AG04450 (cell line): ENCODE measurements at regions not wholly inside any gene's neighbourhood (a gene's known extent, or its start where the extent isn't known, plus 50 kb on each side); places are given as distances from the start of the nearest gene placed in this dataset.

Experiments
- CTCF ChIA-PET: fragments of 300-600, 350-600 bp; formaldehyde crosslinking; extraction: SDS; loops from one replicate; lab custom pipeline; 2022; ENCODE audit warnings: antibody characterized with exemption, inconsistent platforms; lab: Charles Lee
- POLR2A ChIA-PET: fragments of 350-600 bp; formaldehyde crosslinking; extraction: SDS; loops from one replicate; lab custom pipeline; 2021; ENCODE audit warnings: antibody characterized with exemption, inconsistent platforms; lab: Yijun Ruan, JAX
- DNase-seq: peaks from one replicate; pipeline ENCODE4 v3.0.0-alpha.2; 2011; ENCODE audit warnings: low read depth, low spot score
- H3K27ac ChIP-seq: one replicate; pipeline ENCODE4 v1.5.1; 2012; ENCODE audit warnings: low read depth, low read length, control low read depth
- H3K27me3 ChIP-seq: one replicate; pipeline ENCODE4 v1.6.0; 2012; ENCODE audit warnings: low read length; ENCODE audit not compliant: control insufficient read depth, insufficient read depth
- H3K4me3 ChIP-seq: 2 replicates; pipeline ENCODE4 v1.5.1; 2011; ENCODE audit warnings: mild to moderate bottlenecking, low read depth, low read length, control low read depth
- H3K9me3 ChIP-seq: 2 replicates; pipeline ENCODE4 v1.5.1; 2012; ENCODE audit warnings: low read length; ENCODE audit not compliant: control insufficient read depth, insufficient read depth
- TF ChIP-seq, protein P1 (sequence below): IDR thresholded peaks from 2 replicates; pipeline ENCODE4 v1.5.1; 2011; ENCODE audit warnings: low read depth, low read length, control low read depth, inconsistent platforms

GRCh38 chr1:113231866-113232265 lies 158.4 kb upstream of the MAGI3 start:
- peaks cover 15% of the 10 kb centered on the region for H3K27me3 ChIP-seq
- H3K9me3 ChIP-seq = no peaks in the 10 kb centered on the region; the same call in 1 of the 2 replicates
- ChIA-PET POLR2A (no interaction called here), CTCF (no interaction called here)
- H3K27ac ChIP-seq = no peak overlapping the region
- no peak for DNase-seq
- no peak overlapping the region for H3K4me3 ChIP-seq
- TF ChIP-seq, protein P1, sequence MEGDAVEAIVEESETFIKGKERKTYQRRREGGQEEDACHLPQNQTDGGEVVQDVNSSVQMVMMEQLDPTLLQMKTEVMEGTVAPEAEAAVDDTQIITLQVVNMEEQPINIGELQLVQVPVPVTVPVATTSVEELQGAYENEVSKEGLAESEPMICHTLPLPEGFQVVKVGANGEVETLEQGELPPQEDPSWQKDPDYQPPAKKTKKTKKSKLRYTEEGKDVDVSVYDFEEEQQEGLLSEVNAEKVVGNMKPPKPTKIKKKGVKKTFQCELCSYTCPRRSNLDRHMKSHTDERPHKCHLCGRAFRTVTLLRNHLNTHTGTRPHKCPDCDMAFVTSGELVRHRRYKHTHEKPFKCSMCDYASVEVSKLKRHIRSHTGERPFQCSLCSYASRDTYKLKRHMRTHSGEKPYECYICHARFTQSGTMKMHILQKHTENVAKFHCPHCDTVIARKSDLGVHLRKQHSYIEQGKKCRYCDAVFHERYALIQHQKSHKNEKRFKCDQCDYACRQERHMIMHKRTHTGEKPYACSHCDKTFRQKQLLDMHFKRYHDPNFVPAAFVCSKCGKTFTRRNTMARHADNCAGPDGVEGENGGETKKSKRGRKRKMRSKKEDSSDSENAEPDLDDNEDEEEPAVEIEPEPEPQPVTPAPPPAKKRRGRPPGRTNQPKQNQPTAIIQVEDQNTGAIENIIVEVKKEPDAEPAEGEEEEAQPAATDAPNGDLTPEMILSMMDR = no peak

DNA sequence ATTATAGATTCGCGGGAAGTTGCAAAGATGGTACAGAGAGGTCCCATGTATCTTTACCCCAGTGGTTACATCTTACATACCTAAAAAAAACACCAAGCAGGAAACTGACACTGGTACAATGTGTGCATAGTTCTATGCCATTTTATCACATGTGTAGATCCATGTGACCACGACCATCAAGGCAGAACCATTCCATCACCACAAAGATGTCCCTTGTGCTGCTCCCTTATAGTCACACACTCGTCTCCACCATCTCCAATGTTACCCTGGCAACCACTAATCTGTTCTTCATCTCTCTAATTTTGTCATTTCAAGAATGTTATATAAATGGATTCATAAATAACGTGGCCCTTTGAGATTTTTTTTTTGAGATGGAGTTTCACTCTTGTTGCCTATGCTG lies 156.9 kb upstream of the MAGI3 start:
- ChIA-PET CTCF (no interaction called here), POLR2A (no interaction called here)
- peaks cover 12% of the 10 kb centered on the region for H3K27me3 ChIP-seq

DNA sequence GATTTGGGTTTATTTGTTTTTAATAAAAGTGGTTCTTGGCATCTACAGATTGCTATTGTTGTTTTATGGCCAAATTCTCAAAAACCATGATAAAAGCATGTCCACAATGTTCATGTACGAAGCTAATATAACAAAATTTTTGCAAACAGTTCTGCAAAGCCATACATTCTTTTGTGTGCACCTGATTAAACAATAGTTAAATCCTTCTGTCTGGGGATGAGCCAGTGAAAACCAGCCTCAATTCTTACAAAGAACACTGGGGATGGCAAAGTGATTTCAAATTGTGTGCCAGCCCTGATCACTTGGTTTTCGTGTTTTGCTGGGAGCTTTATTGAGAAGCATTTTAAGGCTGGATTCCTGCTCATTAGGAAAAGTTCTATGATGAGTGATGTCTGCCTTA lies 149.1 kb upstream of the MAGI3 start:
- POLR2A ChIA-PET = no interaction called here
- no peak for DNase-seq

More for the DNA sequence above, 156.9 kb upstream of the MAGI3 start:
- DNase-seq = no peak
- Histone ChIP-seq H3K9me3 (no peaks in the 10 kb centered on the region; the same call in 1 of the 2 replicates), H3K4me3 (no peak overlapping the region), H3K27ac (no peak overlapping the region)
- TF ChIP-seq, protein P1 = no peak

DNA sequence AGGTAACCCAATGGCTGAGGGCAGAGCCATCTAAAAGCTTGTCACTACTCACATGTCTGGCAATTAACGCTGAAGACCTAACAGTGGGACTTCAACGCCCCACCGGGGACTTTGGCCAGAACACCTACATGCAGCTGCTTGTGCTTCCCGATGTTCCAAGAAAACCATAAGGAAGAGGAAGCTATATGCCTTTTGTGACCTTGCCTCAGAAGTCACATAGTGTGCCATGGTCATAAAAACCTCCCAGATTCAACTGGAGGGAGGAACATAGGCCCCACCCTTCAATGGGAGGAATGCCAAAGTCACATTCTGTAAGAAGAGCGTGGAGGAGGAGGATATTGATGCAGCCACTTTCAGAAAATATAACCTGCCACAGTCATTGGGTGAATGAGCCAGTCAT lies 147.8 kb upstream of the MAGI3 start:
- ChIA-PET POLR2A (no interaction called here), CTCF (no interaction called here)
- TF ChIP-seq, protein P1 = no peak
- no peak overlapping the region for H3K4me3 ChIP-seq
- no peaks in the 10 kb centered on the region for H3K9me3 ChIP-seq
- H3K27me3 ChIP-seq = peaks cover 5% of the 10 kb centered on the region
- no peak overlapping the region for H3K27ac ChIP-seq
- no peak for DNase-seq

More for the DNA sequence above, 149.1 kb upstream of the MAGI3 start:
- TF ChIP-seq, protein P1 = no peak
- H3K4me3 ChIP-seq = no peak overlapping the region
- H3K9me3 ChIP-seq = no peaks in the 10 kb centered on the region
- CTCF ChIA-PET = no interaction called here
- no peak overlapping the region for H3K27ac ChIP-seq
- H3K27me3 ChIP-seq = peaks cover 9% of the 10 kb centered on the region

DNA sequence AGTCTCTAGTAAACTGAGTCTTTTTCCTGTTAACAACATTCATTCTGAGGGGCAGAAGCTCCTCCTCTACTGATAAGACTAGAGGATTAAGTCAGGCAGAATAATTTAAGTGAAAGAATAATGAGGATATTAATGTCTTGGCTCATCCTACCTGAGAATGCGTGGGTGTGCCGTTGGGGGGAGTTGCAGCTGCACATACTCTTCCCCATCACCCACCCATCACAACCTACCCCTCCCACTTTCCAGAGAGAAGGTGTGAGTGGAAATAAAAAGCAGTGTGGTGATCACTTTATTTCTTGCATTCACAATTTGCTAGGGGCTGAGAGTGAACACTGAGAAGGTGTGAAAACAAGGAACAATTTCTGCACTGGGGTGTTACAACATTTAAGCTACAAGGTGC lies 146.8 kb upstream of the MAGI3 start:
- ChIA-PET CTCF (no interaction called here), POLR2A (no interaction called here)
- TF ChIP-seq, protein P1 = no peak
- Histone ChIP-seq H3K27me3 (peaks cover 5% of the 10 kb centered on the region), H3K4me3 (no peak overlapping the region), H3K9me3 (no peaks in the 10 kb centered on the region), H3K27ac (no peak overlapping the region)
- no peak for DNase-seq
